NB4 (cell line): ENCODE measurements at regions not wholly inside any gene's neighbourhood (a gene's known extent, or its start where the extent isn't known, plus 50 kb on each side); places are given as distances from the start of the nearest gene placed in this dataset.

Experiments used
- DNase-seq: peaks from one replicate; pipeline ENCODE4 v3.0.0; 2010; ENCODE audit warnings: low read depth
- H3K4me3 ChIP-seq: one replicate; pipeline ENCODE4 v1.5.1; 2011; ENCODE audit warnings: mild to moderate bottlenecking, low read depth, low read length, moderate library complexity
- CTCF ChIP-seq: IDR thresholded peaks from one replicate; pipeline ENCODE4 v1.5.1; 2012; ENCODE audit warnings: low read depth, low read length
- MAX ChIP-seq: IDR thresholded peaks from 2 replicates; pipeline ENCODE4 v1.6.1; 2011; ENCODE audit warnings: low read depth, low read length
- MYC ChIP-seq: IDR thresholded peaks from 2 replicates; pipeline ENCODE4 v1.6.1; 2011; ENCODE audit warnings: low read depth, low read length
- POLR2A ChIP-seq: IDR thresholded peaks from 2 replicates; pipeline ENCODE4 v1.6.1; 2011; ENCODE audit warnings: mild to moderate bottlenecking; ENCODE audit not compliant: insufficient read length; ENCODE audit errors: extremely low read depth

- DNase-seq = no peak
- TF ChIP-seq POLR2A = no peak
- no peak for TF ChIP-seq MYC
- no peak for TF ChIP-seq CTCF
- TF ChIP-seq MAX = no peak
- H3K4me3 ChIP-seq = no peak overlapping the region
These were observed 138.1 kb upstream of the ZNF236 start for GRCh38 chr18:76684265-76684664.

GRCh38 chr18:76679945-76680344 is 142.4 kb upstream of the ZNF236 start:
- H3K4me3 ChIP-seq = no peak overlapping the region
- no peak for TF ChIP-seq MAX
- TF ChIP-seq CTCF = no peak
- no peak for TF ChIP-seq MYC
- TF ChIP-seq POLR2A = no peak
- DNase-seq = no peak

- DNase-seq = peak; percentile 37
- TF ChIP-seq MAX (no peak), CTCF (no peak)
- H3K4me3 ChIP-seq = no peak overlapping the region
These were observed 143.1 kb upstream of the ZNF236 start for GRCh38 chr18:76679259-76679658.

GRCh38 chr18:76678248-76678647 is 144.1 kb upstream of the ZNF236 start:
- TF ChIP-seq POLR2A = no peak
- TF ChIP-seq MAX = no peak
- TF ChIP-seq MYC = no peak
- no peak for TF ChIP-seq CTCF
- no peak for DNase-seq
- H3K4me3 ChIP-seq = no peak overlapping the region

- DNase-seq = no peak
- TF ChIP-seq MAX (no peak), POLR2A (no peak), MYC (no peak), CTCF (no peak)
- no peak overlapping the region for H3K4me3 ChIP-seq
These were observed 147.8 kb upstream of the ZNF236 start for GRCh38 chr18:76674596-76674995.
